H4 (cell line): ENCODE measurements at regions not wholly inside any gene's neighbourhood (a gene's known extent, or its start where the extent isn't known, plus 50 kb on each side); places are given as distances from the start of the nearest gene placed in this dataset.
"Not testable (repeated sequence)": the region's sequence is repeated elsewhere in the genome, so short reads cannot be mapped to it uniquely, and the experiment has no call there.

Experiments used
- DNase-seq: peaks from one replicate; pipeline ENCODE4 v3.0.0-alpha.2; 2015; ENCODE audit warnings: low spot score

- no peak for DNase-seq
Observed at GRCh38 chr21:23613014-23613413, 1994.3 kb downstream of the MRPL39 start.

- DNase-seq, result no peak
Observed at GRCh38 chr21:23612210-23612609, 1995.1 kb downstream of the MRPL39 start.

- no peak for DNase-seq
Observed at GRCh38 chr21:23607782-23608431, 1999.4 kb downstream of the MRPL39 start.

- DNase-seq, result peak; percentile 34
Observed at GRCh38 chr21:23601549-23601948, 2005.7 kb downstream of the MRPL39 start.

- no peak for DNase-seq
Observed at GRCh38 chr21:23593582-23593981, 2013.7 kb downstream of the MRPL39 start.

- peak; percentile 27 for DNase-seq
Observed at GRCh38 chr21:23585419-23585818, 2021.9 kb downstream of the MRPL39 start.

GRCh38 chr21:23579573-23579972 is 2027.7 kb downstream of the MRPL39 start:
- no peak for DNase-seq

- DNase-seq, result no peak
Observed at GRCh38 chr21:23578027-23578426, 2029.3 kb downstream of the MRPL39 start.

GRCh38 chr21:23574932-23575331 is 2032.3 kb downstream of the MRPL39 start:
- no peak for DNase-seq

GRCh38 chr21:23548924-23549323 is 2058.4 kb downstream of the MRPL39 start:
- not testable (repeated sequence) for DNase-seq

GRCh38 chr21:23543333-23543732 is 2063.9 kb downstream of the MRPL39 start:
- no peak for DNase-seq

GRCh38 chr21:23542097-23542496 is 2065.2 kb downstream of the MRPL39 start:
- DNase-seq, result no peak

- DNase-seq, result peak; percentile 13
Observed at GRCh38 chr21:23541571-23541970, 2065.7 kb downstream of the MRPL39 start.

GRCh38 chr21:23534850-23535249 is 2072.4 kb downstream of the MRPL39 start:
- no peak for DNase-seq

GRCh38 chr21:23531444-23531843 is 2075.8 kb downstream of the MRPL39 start:
- DNase-seq, result no peak

- no peak for DNase-seq
Observed at GRCh38 chr21:23524685-23525084, 2082.6 kb downstream of the MRPL39 start.

- DNase-seq, result no peak
Observed at GRCh38 chr21:23522751-23523150, 2084.5 kb downstream of the MRPL39 start.

GRCh38 chr21:23507501-23507900 is 2099.8 kb downstream of the MRPL39 start:
- no peak for DNase-seq

- no peak for DNase-seq
Observed at GRCh38 chr21:23496729-23497128, 2110.6 kb downstream of the MRPL39 start.

- DNase-seq, result no peak
Observed at GRCh38 chr21:23488245-23488644, 2119.0 kb downstream of the MRPL39 start.

GRCh38 chr21:23480591-23481270 is 2126.6 kb downstream of the MRPL39 start:
- no peak for DNase-seq

GRCh38 chr21:23478381-23478780 is 2128.9 kb downstream of the MRPL39 start:
- no peak for DNase-seq
